ENCODE measurements at regions not wholly inside any gene's neighbourhood (a gene's known extent, or its start where the extent isn't known, plus 50 kb on each side); places are given as distances from the start of the nearest gene placed in this dataset.

DNA sequence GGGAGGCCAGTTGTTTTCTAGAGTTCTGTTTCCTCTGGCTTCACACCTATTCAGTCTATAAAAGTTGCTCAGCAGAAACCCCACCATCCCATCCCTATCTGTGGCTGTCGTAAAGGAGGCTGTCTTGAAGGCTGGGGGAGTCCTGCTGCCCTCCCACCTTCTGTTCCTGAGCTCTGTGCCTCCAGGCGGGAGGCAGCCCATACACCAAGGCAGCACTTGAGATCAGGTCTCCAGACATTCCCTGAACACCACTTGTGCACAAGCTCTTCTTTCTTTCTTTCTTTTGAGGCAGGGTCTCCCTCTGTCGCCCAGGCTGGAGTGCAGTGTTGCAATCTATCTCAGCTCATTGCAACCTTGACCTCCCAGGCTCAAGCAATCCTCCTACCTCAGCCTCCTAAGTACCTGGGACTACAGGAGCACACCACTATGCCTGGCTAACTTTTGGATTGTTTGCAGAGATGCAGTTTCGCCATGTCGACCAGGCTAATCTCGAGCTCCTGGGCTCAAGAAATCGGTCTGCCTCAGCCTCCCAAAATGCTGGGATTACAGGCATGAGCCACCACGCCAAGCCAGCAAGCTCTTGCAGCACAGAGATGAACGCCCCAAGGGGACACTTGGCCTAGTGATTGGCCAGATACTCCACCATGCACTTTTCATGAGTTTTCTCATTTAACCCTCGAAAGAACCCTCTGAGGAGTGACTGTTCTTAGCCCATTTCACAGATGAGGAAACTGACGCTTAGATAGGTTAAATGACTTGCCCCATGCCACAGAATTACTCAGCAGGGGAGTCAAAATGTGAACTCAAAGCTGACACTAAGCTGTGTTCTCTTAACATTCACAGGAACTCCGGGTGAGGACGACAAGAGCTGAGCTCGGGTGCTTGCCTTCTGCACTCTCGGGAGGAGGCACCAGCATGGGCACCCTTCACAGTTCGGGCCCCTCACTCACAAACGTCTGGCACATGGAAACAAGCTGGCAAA lies 55.8 kb upstream of the ENPP6 start:
- no peaks in the 10 kb centered on the region for H3K36me3 ChIP-seq
- WGBS, 5 donors, result 75 to 86% (median 84%) methylated on average over 17 of the region's 17 CpGs
- no peak for DNase-seq
- H3K9me3 ChIP-seq, result peaks cover 0 to 20% (median 16%) of the 10 kb centered on the region in 8 donors
- TF ChIP-seq POLR2A (IDR thresholded peaks at IDR 0.05) (no peak), POLR2AphosphoS5 (IDR thresholded peaks at IDR 0.05) (no peak), CTCF (IDR thresholded peaks at IDR 0.05 in 8 of 11, conservative IDR thresholded peaks at IDR 0.05 in 3 of 11) (no peak)
- intact Hi-C loops (cut with DNase I; ENCODE audit: low total_unique reads), result no loop called here
- H3K4me3 ChIP-seq, result no peak overlapping the region
- peak overlapping the region in 1 of 8 donors; percentile 8 for H3K27ac ChIP-seq
- no peaks in the 10 kb centered on the region for H3K27me3 ChIP-seq (replicated peaks in 1 of 7)
- peaks cover 0 to 14% (median 7%) of the 10 kb centered on the region in 6 donors for H3K4me1 ChIP-seq

DNA sequence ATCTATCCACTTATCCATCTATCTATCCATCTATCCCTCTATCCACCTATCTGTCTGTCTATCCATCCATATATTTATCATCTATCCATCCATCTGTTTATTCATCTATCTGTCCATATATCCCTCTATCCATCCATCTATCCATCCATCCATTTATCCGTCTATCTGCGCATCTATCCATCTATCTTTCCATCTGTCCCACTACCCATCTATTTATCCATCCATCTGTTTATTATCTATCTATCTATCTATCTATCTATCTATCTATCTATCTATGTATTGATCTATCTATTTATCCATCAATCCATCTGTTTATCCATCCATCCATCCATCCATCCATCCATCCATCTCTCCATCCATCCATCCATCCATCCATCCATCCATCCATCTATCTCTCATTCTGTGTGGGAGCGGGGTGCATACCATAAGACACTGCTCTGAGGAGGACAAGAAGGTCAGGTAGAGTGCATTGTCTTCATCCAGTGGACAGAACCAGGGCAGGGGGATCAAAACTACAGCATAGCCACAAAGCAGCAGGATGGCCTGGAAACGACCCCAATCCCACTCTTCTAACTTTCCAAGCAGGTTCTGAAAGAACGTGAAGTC lies 53.2 kb upstream of the ENPP6 start:
- no peak overlapping the region for H3K27ac ChIP-seq
- intact Hi-C loops (cut with DNase I; ENCODE audit: low total_unique reads), result no loop called here
- TF ChIP-seq CTCF (IDR thresholded peaks at IDR 0.05 in 8 of 11, conservative IDR thresholded peaks at IDR 0.05 in 3 of 11) (no peak), POLR2AphosphoS5 (IDR thresholded peaks at IDR 0.05) (no peak), POLR2A (IDR thresholded peaks at IDR 0.05) (no peak)
- 83 to 96% (median 95%) methylated on average over 5 of the region's 5 CpGs for WGBS, 5 donors
- no peak for DNase-seq
- peaks cover 0 to 40% (median 27%) of the 10 kb centered on the region in 6 donors for H3K4me1 ChIP-seq
- no peak overlapping the region for H3K4me3 ChIP-seq
- H3K27me3 ChIP-seq (replicated peaks in 1 of 7), result no peaks in the 10 kb centered on the region
- H3K36me3 ChIP-seq, result no peaks in the 10 kb centered on the region
- peaks cover 0 to 6% (median 0%) of the 10 kb centered on the region in 8 donors for H3K9me3 ChIP-seq

DNA sequence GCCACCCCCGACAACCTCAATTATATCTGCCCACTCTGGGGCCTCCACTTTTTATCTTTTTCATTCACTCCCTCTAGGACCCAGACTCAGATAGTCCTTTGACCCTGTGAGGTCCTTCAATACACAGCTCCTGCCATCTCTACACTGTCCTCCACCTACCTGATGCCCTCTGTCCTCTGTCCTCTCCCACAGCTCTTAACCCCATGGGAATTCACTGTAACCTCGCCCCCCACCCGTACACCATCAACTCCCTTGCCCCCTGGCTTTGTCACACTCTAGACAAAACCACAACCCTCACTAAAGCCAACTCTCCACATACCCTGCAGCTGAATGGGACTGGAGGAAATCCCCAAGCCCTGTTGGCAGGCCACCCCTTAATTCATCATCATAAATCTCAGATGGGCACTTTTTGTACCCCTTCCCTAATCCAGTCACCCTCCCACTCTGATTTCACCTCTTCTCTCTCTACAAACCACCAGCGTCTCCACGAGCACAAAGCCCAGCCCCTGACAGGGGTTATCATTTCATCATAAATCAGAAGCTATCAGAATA lies 52.3 kb upstream of the ENPP6 start:
- DNase-seq, result no peak
- Histone ChIP-seq H3K4me1 (peaks cover 0 to 49% (median 37%) of the 10 kb centered on the region in 6 donors), H3K36me3 (no peaks in the 10 kb centered on the region), H3K27ac (peak overlapping the region in 4 of 8 donors; percentile 15 to 95 (median 92)), H3K27me3 (replicated peaks in 1 of 7) (no peaks in the 10 kb centered on the region), H3K9me3 (peaks cover 0 to 6% (median 0%) of the 10 kb centered on the region in 8 donors), H3K4me3 (no peak overlapping the region)
- intact Hi-C loops (cut with DNase I; ENCODE audit: low total_unique reads), result loop anchor here (5.0 to 10.0 kb wide), 3 partner anchors 205 to 455 kb away; partner anchors contain the start of gene IRF2
- WGBS, 5 donors, result 60 to 80% (median 68%) methylated on average over 5 of the region's 5 CpGs
- TF ChIP-seq CTCF (IDR thresholded peaks at IDR 0.05 in 8 of 11, conservative IDR thresholded peaks at IDR 0.05 in 3 of 11), result no peak
- TF ChIP-seq POLR2A (IDR thresholded peaks at IDR 0.05), result no peak
- TF ChIP-seq POLR2AphosphoS5 (IDR thresholded peaks at IDR 0.05), result no peak

All from spleen (tissue), 11 donors.